HG03521 (cell line): ENCODE measurements at regions not wholly inside any gene's neighbourhood (a gene's known extent, or its start where the extent isn't known, plus 50 kb on each side); places are given as distances from the start of the nearest gene placed in this dataset.

Experiments
- ATAC-seq: cut with Tn5 transposase; IDR thresholded peaks from one replicate; pipeline ENCODE4 v1.9.1; 2021; ENCODE audit warnings: mild to moderate bottlenecking, moderate library complexity; ENCODE audit not compliant: unreplicated experiment

GRCh38 chr4:117324851-117325491 is 239.6 kb upstream of the TRAM1L1 start:
- no peak for ATAC-seq

- no peak for ATAC-seq
Observed at GRCh38 chr4:117326091-117326490, 240.7 kb upstream of the TRAM1L1 start.

- ATAC-seq, result no peak
Observed at GRCh38 chr4:117327491-117327890, 242.1 kb upstream of the TRAM1L1 start.

- ATAC-seq, result no peak
Observed at GRCh38 chr4:117328333-117328732, 243.0 kb upstream of the TRAM1L1 start.

DNA sequence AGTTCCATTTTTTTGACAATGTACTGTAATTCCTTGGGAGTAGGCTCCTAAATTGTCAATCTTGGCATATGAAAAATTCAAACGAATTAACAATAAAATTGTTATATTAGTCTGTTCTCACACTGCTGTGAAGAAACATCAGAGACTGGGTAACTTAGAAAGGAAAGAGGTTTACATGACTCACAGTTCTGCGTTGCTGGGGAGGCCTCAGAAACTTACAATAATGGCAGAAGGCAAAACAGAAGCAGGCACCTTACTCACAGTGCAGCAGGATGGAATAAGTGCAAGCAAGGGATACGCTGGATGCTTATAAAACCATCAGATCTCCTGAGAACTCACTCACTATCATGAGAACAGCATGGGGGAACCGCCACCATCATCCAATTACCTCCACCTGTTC is 246.4 kb upstream of the TRAM1L1 start:
- ATAC-seq, result no peak

DNA sequence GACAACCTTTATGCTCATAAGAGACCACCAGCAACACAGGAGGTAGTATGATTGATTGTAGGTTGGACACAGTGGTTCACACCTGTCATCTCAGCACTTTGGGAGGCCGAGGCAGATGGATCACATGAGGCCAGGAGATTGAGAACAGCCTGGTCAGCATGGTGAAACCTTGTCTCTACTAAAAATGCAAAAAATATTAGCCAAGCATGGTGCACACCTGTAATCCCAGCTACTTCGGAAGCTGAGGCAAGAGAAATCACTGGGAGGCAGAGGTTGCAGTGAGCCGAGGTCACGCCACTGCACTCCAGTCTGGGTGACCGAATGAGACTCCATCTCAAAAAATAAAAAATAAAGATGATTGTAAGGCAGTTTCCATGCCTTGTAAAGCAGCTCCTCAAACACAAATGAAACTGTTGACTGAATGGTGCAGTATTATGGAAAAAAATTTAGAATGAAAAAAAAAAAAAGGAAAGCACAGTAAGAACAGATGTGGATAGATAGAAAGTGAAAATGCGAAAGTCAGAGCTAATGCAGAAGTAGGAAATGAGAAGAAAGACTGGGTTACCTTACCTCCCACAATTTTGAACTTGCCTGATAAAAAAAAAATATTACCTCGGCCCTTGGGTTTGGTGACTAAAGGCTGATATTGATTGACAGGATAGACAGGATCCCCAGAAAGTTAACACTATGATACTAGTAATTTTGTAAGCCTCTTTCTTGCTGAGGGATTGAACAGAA is 249.2 kb upstream of the TRAM1L1 start:
- ATAC-seq, result no peak

DNA sequence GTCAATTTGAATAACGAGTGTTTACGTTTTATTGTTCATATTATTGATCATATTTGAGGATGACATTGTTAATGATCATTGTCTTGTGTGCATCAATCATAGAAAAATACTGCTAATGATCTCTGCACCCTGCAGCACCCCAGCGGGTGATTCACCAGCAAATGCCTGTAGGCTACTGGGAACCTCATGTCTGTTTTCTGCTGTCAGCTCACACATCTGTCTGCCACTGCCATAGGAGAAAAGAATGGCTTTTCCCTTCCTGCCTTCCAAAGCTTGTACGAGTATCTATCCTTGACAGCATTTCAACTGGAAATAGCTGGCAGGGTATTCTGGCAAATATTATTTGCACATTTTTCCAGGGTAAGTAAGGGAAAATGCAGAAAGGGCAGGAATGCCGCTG is 272.1 kb upstream of the TRAM1L1 start:
- no peak for ATAC-seq

- no peak for ATAC-seq
Observed at GRCh38 chr4:117357866-117358265, 272.5 kb upstream of the TRAM1L1 start.

DNA sequence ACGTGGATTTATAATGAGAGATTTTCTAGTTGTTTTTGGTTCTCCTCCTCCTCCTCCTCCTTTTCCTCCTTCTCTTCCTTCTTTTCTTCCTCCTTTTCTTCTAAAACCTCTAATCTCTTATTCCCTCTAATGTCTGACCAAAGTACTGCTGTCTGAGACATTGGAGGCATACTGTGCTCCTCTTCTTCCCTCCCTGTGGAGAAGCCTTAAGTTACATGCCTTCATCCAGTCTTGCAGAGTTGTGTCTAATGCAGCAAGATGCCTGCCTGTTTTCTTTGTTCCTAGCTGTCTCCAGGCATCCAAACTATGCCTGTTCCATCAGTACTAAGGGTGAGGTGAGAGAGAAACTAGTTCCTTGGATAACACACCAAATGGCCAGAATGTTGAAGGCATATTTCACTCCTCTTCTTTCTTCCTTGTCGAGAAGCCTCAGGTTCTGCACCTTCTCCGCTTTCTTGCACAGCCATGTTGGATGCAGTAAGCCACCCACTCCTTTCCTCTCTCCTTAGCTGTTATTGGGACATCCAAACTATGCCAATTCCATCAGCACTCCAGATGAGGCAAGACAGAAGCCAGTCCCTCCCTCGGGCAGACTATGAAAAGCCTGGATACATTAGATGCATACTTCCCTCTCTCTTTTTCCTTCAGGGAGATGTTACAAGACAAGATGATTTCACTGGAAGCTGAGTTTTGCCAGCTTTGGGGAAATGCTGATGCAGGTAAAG is 285.7 kb upstream of the TRAM1L1 start:
- no peak for ATAC-seq

DNA sequence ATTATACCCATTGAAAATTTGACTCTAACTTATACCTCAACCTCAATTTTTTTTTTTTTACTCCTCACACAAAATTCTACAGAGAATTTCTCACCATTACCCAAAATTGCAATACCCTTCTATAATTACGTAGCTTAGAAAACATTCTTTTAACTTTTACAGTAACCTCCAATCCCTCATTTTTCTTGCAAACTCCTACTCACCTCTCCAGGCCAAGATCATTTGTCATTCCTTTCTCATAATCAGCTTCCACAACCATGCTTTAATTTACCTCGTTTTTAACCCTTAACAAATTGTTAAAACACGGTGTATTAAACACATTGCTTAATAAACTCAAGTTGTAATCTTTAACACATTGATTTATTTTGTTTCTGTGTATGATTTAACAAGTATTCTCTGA is 289.7 kb upstream of the TRAM1L1 start:
- ATAC-seq, result no peak

DNA sequence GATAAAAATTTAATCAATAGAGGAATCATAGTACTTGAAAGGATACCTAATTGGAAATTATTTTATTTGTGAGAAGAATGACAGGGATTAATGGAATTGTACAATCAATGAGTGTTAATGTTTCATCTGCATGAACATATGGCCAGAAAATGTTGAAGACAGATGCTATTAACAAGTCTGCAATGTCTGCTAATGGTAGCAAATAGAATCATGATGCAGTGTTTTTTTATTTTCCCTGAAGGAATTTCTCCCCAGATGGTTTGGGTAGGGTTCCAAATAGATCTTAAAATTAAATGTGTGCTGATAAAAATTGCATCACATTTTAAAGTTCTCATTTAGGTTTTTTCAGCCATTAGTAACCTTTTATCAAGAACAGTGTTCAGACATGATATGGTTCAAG is 291.3 kb upstream of the TRAM1L1 start:
- ATAC-seq, result no peak

- ATAC-seq, result no peak
Observed at GRCh38 chr4:117378942-117379341, 293.6 kb upstream of the TRAM1L1 start.

DNA sequence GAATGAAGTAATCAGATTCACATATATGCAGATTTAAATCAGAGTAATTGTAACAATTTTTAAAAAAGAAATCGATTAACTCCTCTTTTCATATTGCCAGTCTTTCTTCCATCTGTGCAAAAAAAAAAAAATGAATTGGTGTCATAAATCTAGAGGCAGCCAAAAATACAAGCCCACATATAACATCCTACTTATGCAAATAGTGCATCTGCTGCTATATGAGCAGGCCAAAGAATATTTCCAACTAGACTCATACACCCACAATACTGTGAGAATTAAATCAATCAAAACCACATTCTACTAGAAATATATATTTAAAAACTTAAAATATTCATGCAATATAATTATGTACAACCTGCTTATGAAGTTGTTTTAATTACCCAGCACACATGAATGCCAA is 298.1 kb upstream of the TRAM1L1 start:
- no peak for ATAC-seq

GRCh38 chr4:117385526-117385925 is 300.1 kb upstream of the TRAM1L1 start:
- ATAC-seq, result no peak

GRCh38 chr4:117387072-117387471 is 301.7 kb upstream of the TRAM1L1 start:
- ATAC-seq, result no peak

- ATAC-seq, result no peak
Observed at GRCh38 chr4:117400039-117400835, 314.9 kb upstream of the TRAM1L1 start.

GRCh38 chr4:117412661-117413060 is 327.3 kb upstream of the TRAM1L1 start:
- ATAC-seq, result no peak

DNA sequence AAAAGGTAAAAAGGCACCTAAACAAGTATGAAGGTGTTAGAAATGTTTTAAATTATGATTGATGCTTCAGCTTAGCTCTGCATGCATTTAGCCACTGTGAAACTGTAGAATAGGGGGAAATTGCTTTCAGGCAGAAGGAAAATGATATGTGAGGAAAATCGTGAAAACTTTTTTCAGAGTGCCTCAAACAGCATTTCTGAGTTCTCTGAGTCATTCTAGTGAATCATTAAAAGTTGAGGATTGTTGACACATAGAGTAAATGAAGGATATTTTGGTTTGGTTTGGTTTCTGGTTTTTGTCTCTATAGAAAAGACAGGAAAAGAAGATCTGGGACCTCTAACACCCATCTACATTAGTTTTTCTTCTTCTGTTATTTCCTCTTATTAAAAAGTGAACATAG is 332.5 kb upstream of the TRAM1L1 start:
- no peak for ATAC-seq

- ATAC-seq, result no peak
Observed at GRCh38 chr4:117420948-117421347, 335.6 kb upstream of the TRAM1L1 start.

- no peak for ATAC-seq
Observed at GRCh38 chr4:117421706-117422105, 336.3 kb upstream of the TRAM1L1 start.

DNA sequence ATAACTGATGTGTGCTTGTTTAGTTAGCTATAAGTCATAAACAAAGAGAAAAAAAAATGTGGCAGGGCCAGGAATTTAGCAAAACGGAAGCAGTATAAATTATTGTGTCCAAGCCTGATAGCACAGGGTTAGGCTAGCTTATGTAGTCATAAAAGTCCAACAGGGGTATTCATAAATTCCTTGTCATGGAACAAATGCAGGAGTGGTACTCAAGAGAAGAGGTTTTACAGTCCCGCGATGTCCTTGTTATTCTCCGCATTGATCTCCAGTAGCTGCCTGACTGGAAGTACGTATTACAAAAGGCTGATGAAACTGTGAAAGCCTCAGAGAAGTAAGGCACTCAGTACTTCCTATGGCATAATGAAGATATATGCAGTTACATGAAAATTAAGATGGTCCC is 336.9 kb upstream of the TRAM1L1 start:
- no peak for ATAC-seq
